ENCODE measurements at regions not wholly inside any gene's neighbourhood (a gene's known extent, or its start where the extent isn't known, plus 50 kb on each side); places are given as distances from the start of the nearest gene placed in this dataset.
"Not testable (repeated sequence)": the region's sequence is repeated elsewhere in the genome, so short reads cannot be mapped to it uniquely, and the experiment has no call there.

GRCh38 chr18:39604836-39605235 lies 2039.2 kb upstream of the CELF4 start:
- DNase-seq: no peak

- no peak for DNase-seq
Measured at GRCh38 chr18:39602131-39602530, 2036.5 kb upstream of the CELF4 start.

- DNase-seq: no peak
Measured at GRCh38 chr18:39600894-39601293, 2035.3 kb upstream of the CELF4 start.

GRCh38 chr18:39599251-39599650 lies 2033.7 kb upstream of the CELF4 start:
- DNase-seq: no peak

- no peak for DNase-seq
Measured at GRCh38 chr18:39596891-39597290, 2031.3 kb upstream of the CELF4 start.

- DNase-seq: no peak
Measured at GRCh38 chr18:39596221-39596620, 2030.6 kb upstream of the CELF4 start.

GRCh38 chr18:39594206-39594605 lies 2028.6 kb upstream of the CELF4 start:
- no peak for DNase-seq

GRCh38 chr18:39591649-39592048 lies 2026.1 kb upstream of the CELF4 start:
- no peak for DNase-seq

- DNase-seq: no peak
Measured at GRCh38 chr18:39589496-39589895, 2023.9 kb upstream of the CELF4 start.

- DNase-seq: no peak
Measured at GRCh38 chr18:39587586-39587985, 2022.0 kb upstream of the CELF4 start.

GRCh38 chr18:39586741-39587140 lies 2021.1 kb upstream of the CELF4 start:
- DNase-seq: no peak

- DNase-seq: no peak
Measured at GRCh38 chr18:39574897-39575296, 2009.3 kb upstream of the CELF4 start.

GRCh38 chr18:39571511-39571910 lies 2005.9 kb upstream of the CELF4 start:
- DNase-seq: no peak

- not testable (repeated sequence) for DNase-seq
Measured at GRCh38 chr18:39565551-39566230, 2000.1 kb upstream of the CELF4 start.

- DNase-seq: no peak
Measured at GRCh38 chr18:39564716-39565115, 1999.1 kb upstream of the CELF4 start.

- DNase-seq: no peak
Measured at GRCh38 chr18:39561126-39561525, 1995.5 kb upstream of the CELF4 start.

- no peak for DNase-seq
Measured at GRCh38 chr18:39558658-39559057, 1993.1 kb upstream of the CELF4 start.

- no peak for DNase-seq
Measured at GRCh38 chr18:39555496-39555895, 1989.9 kb upstream of the CELF4 start.

GRCh38 chr18:39550701-39551100 lies 1985.1 kb upstream of the CELF4 start:
- DNase-seq: no peak

GRCh38 chr18:39549144-39549543 lies 1983.5 kb upstream of the CELF4 start:
- no peak for DNase-seq

- DNase-seq: no peak
Measured at GRCh38 chr18:39531659-39532058, 1966.1 kb upstream of the CELF4 start.

- no peak for DNase-seq
Measured at GRCh38 chr18:39529358-39529757, 1963.8 kb upstream of the CELF4 start.

GRCh38 chr18:39527465-39527864 lies 1961.9 kb upstream of the CELF4 start:
- no peak for DNase-seq

GRCh38 chr18:39524370-39524769 lies 1958.8 kb upstream of the CELF4 start:
- no peak for DNase-seq

- DNase-seq: no peak
Measured at GRCh38 chr18:39523281-39523680, 1957.7 kb upstream of the CELF4 start.

Measured in T1000 (cell line).